HPDE6-E6E7 (cell line): ENCODE measurements at regions not wholly inside any gene's neighbourhood (a gene's known extent, or its start where the extent isn't known, plus 50 kb on each side); places are given as distances from the start of the nearest gene placed in this dataset.
"Not testable (repeated sequence)": the region's sequence is repeated elsewhere in the genome, so short reads cannot be mapped to it uniquely, and the experiment has no call there.

Experiments
- DNase-seq: peaks from one replicate; pipeline ENCODE4 v3.0.0; 2011; ENCODE audit warnings: missing footprints; ENCODE audit errors: extremely low spot score

- no peak for DNase-seq
Observed at GRCh38 chr5:99600952-99601351, 672.1 kb upstream of the CHD1 start.

GRCh38 chr5:99590806-99591205 is 662.0 kb upstream of the CHD1 start:
- DNase-seq: no peak

GRCh38 chr5:99589424-99589823 is 660.6 kb upstream of the CHD1 start:
- no peak for DNase-seq

- no peak for DNase-seq
Observed at GRCh38 chr5:99587983-99588382, 659.2 kb upstream of the CHD1 start.

GRCh38 chr5:99586878-99587277 is 658.1 kb upstream of the CHD1 start:
- DNase-seq: no peak

GRCh38 chr5:99581204-99581603 is 652.4 kb upstream of the CHD1 start:
- not testable (repeated sequence) for DNase-seq

- DNase-seq: not testable (repeated sequence)
Observed at GRCh38 chr5:99562937-99563627, 634.3 kb upstream of the CHD1 start.

- no peak for DNase-seq
Observed at GRCh38 chr5:99553211-99553810, 624.5 kb upstream of the CHD1 start.

- no peak for DNase-seq
Observed at GRCh38 chr5:99544356-99544755, 615.5 kb upstream of the CHD1 start.

GRCh38 chr5:99543841-99544240 is 615.0 kb upstream of the CHD1 start:
- DNase-seq: no peak

- DNase-seq: not testable (repeated sequence)
Observed at GRCh38 chr5:99534241-99534640, 605.4 kb upstream of the CHD1 start.

GRCh38 chr5:99521666-99522065 is 592.9 kb upstream of the CHD1 start:
- DNase-seq: not testable (repeated sequence)

- not testable (repeated sequence) for DNase-seq
Observed at GRCh38 chr5:99515864-99516490, 587.2 kb upstream of the CHD1 start.

- not testable (repeated sequence) for DNase-seq
Observed at GRCh38 chr5:99510237-99510866, 581.5 kb upstream of the CHD1 start.

GRCh38 chr5:99509064-99509463 is 580.3 kb upstream of the CHD1 start:
- not testable (repeated sequence) for DNase-seq

GRCh38 chr5:99495456-99495855 is 566.6 kb upstream of the CHD1 start:
- DNase-seq: not testable (repeated sequence)

- DNase-seq: not testable (repeated sequence)
Observed at GRCh38 chr5:99478450-99478849, 549.6 kb upstream of the CHD1 start.

GRCh38 chr5:99473328-99473727 is 544.5 kb upstream of the CHD1 start:
- DNase-seq: not testable (repeated sequence)

GRCh38 chr5:99471726-99472125 is 542.9 kb upstream of the CHD1 start:
- DNase-seq: not testable (repeated sequence)

GRCh38 chr5:99471178-99471577 is 542.4 kb upstream of the CHD1 start:
- DNase-seq: not testable (repeated sequence)

GRCh38 chr5:99470636-99471035 is 541.8 kb upstream of the CHD1 start:
- DNase-seq: not testable (repeated sequence)

GRCh38 chr5:99460701-99461100 is 531.9 kb upstream of the CHD1 start:
- DNase-seq: no peak

- DNase-seq: no peak
Observed at GRCh38 chr5:99453196-99453595, 524.4 kb upstream of the CHD1 start.
